Osteoblast (primary cell): ENCODE measurements at regions not wholly inside any gene's neighbourhood (a gene's known extent, or its start where the extent isn't known, plus 50 kb on each side); places are given as distances from the start of the nearest gene placed in this dataset.

Experiments used
- DNase-seq: peaks from one replicate; pipeline ENCODE4 v3.0.0; 2011; ENCODE audit warnings: low spot score, mixed read lengths; ENCODE audit not compliant: insufficient read length; ENCODE audit errors: missing footprints
- H2AFZ ChIP-seq: 2 replicates; pipeline ENCODE4 v1.6.0; 2011; ENCODE audit warnings: mild to moderate bottlenecking, low read length
- H3K27ac ChIP-seq: 2 replicates; pipeline ENCODE4 v1.5.1; 2011; ENCODE audit warnings: mild to moderate bottlenecking, low read depth, low read length, moderate library complexity
- H3K27me3 ChIP-seq: 2 replicates; pipeline ENCODE4 v1.6.0; 2012; ENCODE audit warnings: mild to moderate bottlenecking, control low read depth, inconsistent platforms, low read length, moderate library complexity; ENCODE audit not compliant: insufficient read depth
- H3K36me3 ChIP-seq: 2 replicates; pipeline ENCODE4 v1.5.1; 2011; ENCODE audit warnings: mild to moderate bottlenecking, low read length, control low read depth, moderate library complexity; ENCODE audit not compliant: insufficient read depth
- H3K4me1 ChIP-seq: 2 replicates; pipeline ENCODE4 v1.5.1; 2011; ENCODE audit warnings: mild to moderate bottlenecking, low read length, control low read depth, moderate library complexity; ENCODE audit not compliant: insufficient read depth
- H3K4me2 ChIP-seq: 2 replicates; pipeline ENCODE4 v1.6.0; 2011; ENCODE audit warnings: mild to moderate bottlenecking, low read length; ENCODE audit not compliant: insufficient read depth
- H3K4me3 ChIP-seq: fragments of 200-600 bp; sonication (generic); 3 replicates; pipeline ENCODE4 v1.5.1; 2012; ENCODE audit warnings: mild to moderate bottlenecking, low read length, inconsistent platforms; ENCODE audit not compliant: insufficient read depth
- H3K79me2 ChIP-seq: 2 replicates; pipeline ENCODE4 v1.6.0; 2012; ENCODE audit warnings: mild to moderate bottlenecking, low read length, control low read depth, inconsistent platforms; ENCODE audit not compliant: insufficient read depth
- H3K9me3 ChIP-seq: 2 replicates; pipeline ENCODE4 v1.5.1; 2011; ENCODE audit warnings: low read depth, low read length, control low read depth
- H4K20me1 ChIP-seq: 2 replicates; pipeline ENCODE4 v1.6.0; 2012; ENCODE audit warnings: mild to moderate bottlenecking, low read length, control low read depth; ENCODE audit not compliant: insufficient read depth
- CTCF ChIP-seq: IDR thresholded peaks from 2 replicates; pipeline ENCODE4 v1.5.1; 2011; ENCODE audit warnings: mild to moderate bottlenecking, low read depth, low read length, moderate library complexity; ENCODE audit errors: extremely low read depth

GRCh38 chr6:66153247-66153646 lies 446.2 kb upstream of the EYS start:
- Histone ChIP-seq H3K4me1 (no peaks in the 10 kb centered on the region), H3K4me2 (no peak overlapping the region), H4K20me1 (no peaks in the 10 kb centered on the region), H3K9me3 (no peaks in the 10 kb centered on the region), H2AFZ (no peak overlapping the region), H3K79me2 (no peaks in the 10 kb centered on the region), H3K27ac (no peak overlapping the region), H3K27me3 (no peaks in the 10 kb centered on the region), H3K36me3 (no peaks in the 10 kb centered on the region), H3K4me3 (no peak overlapping the region)
- no peak for TF ChIP-seq CTCF
- no peak for DNase-seq

GRCh38 chr6:66149132-66149531 lies 442.1 kb upstream of the EYS start:
- no peak for DNase-seq

GRCh38 chr6:66145867-66146266 lies 438.8 kb upstream of the EYS start:
- H3K9me3 ChIP-seq: no peaks in the 10 kb centered on the region
- H3K4me2 ChIP-seq: no peak overlapping the region
- no peak for TF ChIP-seq CTCF
- no peak for DNase-seq
- no peaks in the 10 kb centered on the region for H3K4me1 ChIP-seq
- H3K36me3 ChIP-seq: no peaks in the 10 kb centered on the region
- H3K79me2 ChIP-seq: no peaks in the 10 kb centered on the region
- H2AFZ ChIP-seq: no peak overlapping the region
- no peak overlapping the region for H3K27ac ChIP-seq
- H3K4me3 ChIP-seq: no peak overlapping the region
- H3K27me3 ChIP-seq: no peaks in the 10 kb centered on the region
- no peaks in the 10 kb centered on the region for H4K20me1 ChIP-seq

More at GRCh38 chr6:66149132-66149531, 442.1 kb upstream of the EYS start:
- H3K79me2 ChIP-seq: no peaks in the 10 kb centered on the region
- H3K36me3 ChIP-seq: no peaks in the 10 kb centered on the region
- no peak overlapping the region for H3K27ac ChIP-seq
- H4K20me1 ChIP-seq: no peaks in the 10 kb centered on the region
- no peak overlapping the region for H3K4me2 ChIP-seq
- no peak overlapping the region for H2AFZ ChIP-seq
- H3K9me3 ChIP-seq: no peaks in the 10 kb centered on the region
- no peak overlapping the region for H3K4me3 ChIP-seq
- H3K27me3 ChIP-seq: no peaks in the 10 kb centered on the region
- H3K4me1 ChIP-seq: no peaks in the 10 kb centered on the region
- TF ChIP-seq CTCF: no peak

GRCh38 chr6:66134021-66134420 lies 427.0 kb upstream of the EYS start:
- H2AFZ ChIP-seq: no peak overlapping the region
- no peaks in the 10 kb centered on the region for H3K79me2 ChIP-seq
- no peak overlapping the region for H3K4me3 ChIP-seq
- no peaks in the 10 kb centered on the region for H3K4me1 ChIP-seq
- H4K20me1 ChIP-seq: no peaks in the 10 kb centered on the region
- TF ChIP-seq CTCF: no peak
- H3K4me2 ChIP-seq: no peak overlapping the region
- H3K9me3 ChIP-seq: no peaks in the 10 kb centered on the region
- H3K27ac ChIP-seq: no peak overlapping the region
- H3K27me3 ChIP-seq: no peaks in the 10 kb centered on the region
- no peaks in the 10 kb centered on the region for H3K36me3 ChIP-seq
- DNase-seq: no peak
